Bronchial epithelial cell (primary cell): ENCODE measurements at regions not wholly inside any gene's neighbourhood (a gene's known extent, or its start where the extent isn't known, plus 50 kb on each side); places are given as distances from the start of the nearest gene placed in this dataset.

Experiments
- DNase-seq: peaks from one replicate; pipeline ENCODE4 v3.0.0-alpha.2; 2010; ENCODE audit warnings: low read depth
- FAIRE-seq: peaks from 2 replicates; lab custom pipeline; 2011; peaks lifted over from hg19 to GRCh38; lab: Jason Lieb, UNC
- H3K27me3 ChIP-seq: 2 replicates; pipeline ENCODE4 v1.5.1; 2011; ENCODE audit warnings: low read length; ENCODE audit not compliant: control insufficient read depth, insufficient read depth
- H3K36me3 ChIP-seq: 2 replicates; pipeline ENCODE4 v1.5.1; 2011; ENCODE audit warnings: low read length; ENCODE audit not compliant: control insufficient read depth, insufficient read depth
- H3K4me3 ChIP-seq: 2 replicates; pipeline ENCODE4 v1.5.1; 2011; ENCODE audit warnings: mild to moderate bottlenecking, low read depth, low read length, control low read depth
- TF ChIP-seq, protein P1 (sequence below): IDR thresholded peaks from 2 replicates; pipeline ENCODE4 v1.5.1; 2011; ENCODE audit warnings: mild to moderate bottlenecking, moderate library complexity, low read length, control low read depth, inconsistent platforms; ENCODE audit not compliant: insufficient read depth, severe bottlenecking

GRCh38 chr16:80028581-80029380, 428.2 kb upstream of the MAF start:
- no peaks in the 10 kb centered on the region for H3K36me3 ChIP-seq
- H3K27me3 ChIP-seq = no peaks in the 10 kb centered on the region
- no peak overlapping the region for H3K4me3 ChIP-seq
- FAIRE-seq (no peak), DNase-seq (no peak)
- TF ChIP-seq, protein P1, sequence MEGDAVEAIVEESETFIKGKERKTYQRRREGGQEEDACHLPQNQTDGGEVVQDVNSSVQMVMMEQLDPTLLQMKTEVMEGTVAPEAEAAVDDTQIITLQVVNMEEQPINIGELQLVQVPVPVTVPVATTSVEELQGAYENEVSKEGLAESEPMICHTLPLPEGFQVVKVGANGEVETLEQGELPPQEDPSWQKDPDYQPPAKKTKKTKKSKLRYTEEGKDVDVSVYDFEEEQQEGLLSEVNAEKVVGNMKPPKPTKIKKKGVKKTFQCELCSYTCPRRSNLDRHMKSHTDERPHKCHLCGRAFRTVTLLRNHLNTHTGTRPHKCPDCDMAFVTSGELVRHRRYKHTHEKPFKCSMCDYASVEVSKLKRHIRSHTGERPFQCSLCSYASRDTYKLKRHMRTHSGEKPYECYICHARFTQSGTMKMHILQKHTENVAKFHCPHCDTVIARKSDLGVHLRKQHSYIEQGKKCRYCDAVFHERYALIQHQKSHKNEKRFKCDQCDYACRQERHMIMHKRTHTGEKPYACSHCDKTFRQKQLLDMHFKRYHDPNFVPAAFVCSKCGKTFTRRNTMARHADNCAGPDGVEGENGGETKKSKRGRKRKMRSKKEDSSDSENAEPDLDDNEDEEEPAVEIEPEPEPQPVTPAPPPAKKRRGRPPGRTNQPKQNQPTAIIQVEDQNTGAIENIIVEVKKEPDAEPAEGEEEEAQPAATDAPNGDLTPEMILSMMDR = no peak

DNA sequence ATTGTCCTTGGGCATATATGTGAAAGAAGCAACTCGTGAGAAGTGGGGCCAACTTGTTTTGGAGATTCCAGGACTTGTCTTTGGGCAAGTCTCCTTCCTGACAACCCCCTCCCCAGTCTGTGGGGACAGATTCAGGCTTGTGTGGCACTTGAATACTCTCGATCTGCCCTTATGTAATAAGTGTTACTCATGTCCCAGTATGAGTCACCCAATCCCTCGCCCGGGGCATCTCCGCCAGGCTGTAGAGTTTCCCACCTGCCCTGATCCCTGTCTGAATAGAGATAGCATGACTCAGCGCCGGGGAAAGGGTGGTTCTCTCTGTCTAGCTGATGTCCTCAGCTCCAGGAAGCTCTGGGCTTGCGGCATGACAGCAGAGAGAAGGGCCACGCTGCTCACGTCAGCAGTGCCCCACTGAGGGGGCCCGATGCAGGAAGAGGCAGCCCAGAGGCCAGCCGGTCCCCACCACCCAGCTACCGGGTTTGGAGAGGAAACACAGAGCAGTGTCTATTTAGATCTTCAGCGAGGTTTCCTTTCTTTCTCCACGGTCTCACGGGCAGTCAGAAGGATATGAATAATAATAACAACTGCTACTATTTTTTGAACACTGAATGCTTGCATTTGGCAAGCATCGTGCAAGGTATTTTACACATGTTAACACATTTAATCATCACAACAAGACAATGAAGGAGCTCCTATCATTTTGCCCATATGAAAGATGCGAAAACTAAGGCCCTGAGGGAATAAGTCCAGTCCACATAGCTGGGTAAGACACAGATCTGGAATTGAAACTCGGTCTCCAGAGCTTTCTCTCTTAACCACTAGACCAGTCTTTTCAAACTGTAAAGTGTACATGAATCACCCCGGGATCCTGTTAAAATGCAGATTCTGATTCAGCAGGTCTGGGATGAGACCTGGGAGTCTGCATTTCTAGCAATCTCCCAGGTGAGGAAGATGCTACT, 426.7 kb upstream of the MAF start:
- DNase-seq (peak; percentile 98), FAIRE-seq (peak; percentile 77)
- no peaks in the 10 kb centered on the region for H3K36me3 ChIP-seq
- TF ChIP-seq, protein P1 = no peak
- H3K4me3 ChIP-seq = peak overlapping the region; percentile 12
- H3K27me3 ChIP-seq = no peaks in the 10 kb centered on the region

DNA sequence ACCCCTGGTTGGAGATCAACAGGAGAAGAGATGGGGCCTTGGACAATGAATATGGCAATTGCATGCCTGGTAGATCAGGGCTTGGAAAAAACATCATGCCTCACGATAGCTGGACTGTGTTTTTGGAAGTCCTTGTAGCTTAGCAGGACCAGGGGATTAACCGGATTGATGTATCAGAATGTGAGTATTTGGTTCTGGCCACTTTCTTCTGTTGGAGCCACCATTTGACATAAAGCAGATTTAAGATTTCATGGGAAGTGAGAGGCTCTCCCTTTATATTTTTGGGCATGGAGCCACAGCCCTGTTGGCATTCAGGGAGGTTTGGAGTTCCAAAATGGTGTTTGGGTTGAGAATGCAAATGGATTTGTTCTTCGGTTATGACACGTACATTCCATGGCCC, 424.7 kb upstream of the MAF start:
- TF ChIP-seq, protein P1 = no peak
- no peak overlapping the region for H3K4me3 ChIP-seq
- H3K36me3 ChIP-seq = no peaks in the 10 kb centered on the region
- FAIRE-seq = no peak
- no peak for DNase-seq
- H3K27me3 ChIP-seq = no peaks in the 10 kb centered on the region

DNA sequence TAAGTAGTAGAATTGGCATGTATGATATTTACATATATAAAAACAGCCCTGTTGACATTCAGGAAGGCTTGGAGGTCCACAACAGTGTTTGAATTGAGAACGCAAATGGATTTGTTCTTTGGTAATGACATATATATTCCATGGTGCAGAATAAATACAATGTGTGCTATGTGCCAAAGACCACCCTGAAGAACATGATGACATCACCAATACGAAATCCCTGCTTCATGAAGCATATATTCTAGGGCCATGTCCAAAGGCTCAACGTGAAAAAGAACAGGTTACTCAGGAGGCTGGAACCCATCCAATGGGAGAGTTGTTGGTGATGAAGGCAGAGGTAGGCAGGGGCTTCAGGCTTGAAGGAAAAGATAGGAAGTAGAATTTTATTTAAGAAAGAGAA, 423.9 kb upstream of the MAF start:
- Histone ChIP-seq H3K27me3 (no peaks in the 10 kb centered on the region), H3K36me3 (no peaks in the 10 kb centered on the region), H3K4me3 (no peak overlapping the region)
- DNase-seq (no peak), FAIRE-seq (no peak)
- TF ChIP-seq, protein P1 = no peak

DNA sequence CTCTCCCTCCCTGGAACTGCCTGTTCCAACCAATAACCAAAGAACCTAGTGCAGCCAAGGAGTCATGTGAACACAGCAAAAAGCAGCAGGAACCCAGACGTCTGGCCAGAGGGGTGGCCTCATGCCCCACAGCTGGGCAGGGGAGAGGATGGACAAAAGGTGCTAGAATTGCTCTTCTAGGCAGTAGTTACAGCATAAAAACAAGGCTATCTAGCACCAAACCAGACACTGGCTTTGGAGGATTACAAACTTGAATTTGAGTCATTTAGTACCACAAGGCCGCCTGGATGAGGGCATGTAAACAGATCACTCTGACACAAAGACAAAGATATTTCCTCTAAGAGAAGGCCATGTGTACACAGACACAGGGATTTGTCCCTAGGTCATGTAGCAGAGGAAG, 423.3 kb upstream of the MAF start:
- DNase-seq (peak; percentile 77), FAIRE-seq (no peak)

More for the DNA sequence above, 423.3 kb upstream of the MAF start:
- Histone ChIP-seq H3K36me3 (no peaks in the 10 kb centered on the region), H3K27me3 (no peaks in the 10 kb centered on the region), H3K4me3 (no peak overlapping the region)
- TF ChIP-seq, protein P1 = no peak
